Endothelial cell of umbilical vein (primary cell): ENCODE measurements at regions not wholly inside any gene's neighbourhood (a gene's known extent, or its start where the extent isn't known, plus 50 kb on each side); places are given as distances from the start of the nearest gene placed in this dataset.

Source experiments
- CTCF ChIP-seq, 2 donors: IDR thresholded peaks; 1 replicate in 1 of 2; 2 replicates in 1 of 2; pipeline ENCODE4 v1.5.1; 2011; ENCODE audit warnings: low read length in 2 of 2, mild to moderate bottlenecking in 2 of 2, moderate library complexity in 2 of 2, control low read depth in 1 of 2, inconsistent platforms in 1 of 2, low read depth in 1 of 2; ENCODE audit not compliant: insufficient read depth in 1 of 2; ENCODE audit errors: extremely low read depth in 1 of 2
- POLR2A ChIP-seq: IDR thresholded peaks from 2 replicates; pipeline ENCODE4 v1.6.1; 2012; ENCODE audit warnings: low read depth, mild to moderate bottlenecking, control low read depth, low read length

- no peak for TF ChIP-seq CTCF (IDR thresholded peaks at IDR 0.05; ENCODE audit: extremely low read depth in 1 of 2, insufficient read depth in 1 of 2, low read depth in 1 of 2, low read length in 2 of 2)
- TF ChIP-seq POLR2A: no peak
These were observed 209.7 kb downstream of the SNX19 start for GRCh38 chr11:130706572-130706971.
